Activated CD4-positive, alpha-beta T cell treated with anti-CD3 and anti-CD28 coated beads, Interleukin-2, amount 50 U/mL, for 16 hours (primary cell): ENCODE measurements at regions not wholly inside any gene's neighbourhood (a gene's known extent, or its start where the extent isn't known, plus 50 kb on each side); places are given as distances from the start of the nearest gene placed in this dataset.

Experiments used
- DNase-seq: peaks from one replicate; pipeline ENCODE4 v3.0.0-alpha.2; 2020

- no peak for DNase-seq
Observed at GRCh38 chr5:165149431-165149830, 1644.0 kb downstream of the MAT2B start.

GRCh38 chr5:165152058-165152457, 1646.6 kb downstream of the MAT2B start:
- no peak for DNase-seq

- DNase-seq: no peak
Observed at GRCh38 chr5:165157219-165157618, 1651.8 kb downstream of the MAT2B start.

GRCh38 chr5:165161204-165161603, 1655.8 kb downstream of the MAT2B start:
- DNase-seq: no peak

GRCh38 chr5:165163861-165164260, 1658.4 kb downstream of the MAT2B start:
- no peak for DNase-seq

- DNase-seq: no peak
Observed at GRCh38 chr5:165173651-165174050, 1668.2 kb downstream of the MAT2B start.

GRCh38 chr5:165175041-165175440, 1669.6 kb downstream of the MAT2B start:
- DNase-seq: no peak

- no peak for DNase-seq
Observed at GRCh38 chr5:165184183-165184582, 1678.8 kb downstream of the MAT2B start.

- DNase-seq: no peak
Observed at GRCh38 chr5:165185716-165186115, 1680.3 kb downstream of the MAT2B start.

- no peak for DNase-seq
Observed at GRCh38 chr5:165187815-165188214, 1682.4 kb downstream of the MAT2B start.

- no peak for DNase-seq
Observed at GRCh38 chr5:165188556-165189175, 1683.2 kb downstream of the MAT2B start.

- DNase-seq: no peak
Observed at GRCh38 chr5:165196961-165197360, 1691.5 kb downstream of the MAT2B start.

GRCh38 chr5:165201369-165201768, 1696.0 kb downstream of the MAT2B start:
- no peak for DNase-seq

- DNase-seq: no peak
Observed at GRCh38 chr5:165201771-165202518, 1696.5 kb downstream of the MAT2B start.

- no peak for DNase-seq
Observed at GRCh38 chr5:165202519-165202910, 1697.1 kb downstream of the MAT2B start.

GRCh38 chr5:165209101-165209727, 1703.8 kb downstream of the MAT2B start:
- no peak for DNase-seq

GRCh38 chr5:165224366-165225045, 1719.1 kb downstream of the MAT2B start:
- DNase-seq: no peak

- no peak for DNase-seq
Observed at GRCh38 chr5:165227515-165227914, 1722.1 kb downstream of the MAT2B start.

GRCh38 chr5:165228184-165228583, 1722.8 kb downstream of the MAT2B start:
- no peak for DNase-seq

- DNase-seq: no peak
Observed at GRCh38 chr5:165231821-165232508, 1726.5 kb downstream of the MAT2B start.

GRCh38 chr5:165232509-165233028, 1727.2 kb downstream of the MAT2B start:
- DNase-seq: no peak

- DNase-seq: no peak
Observed at GRCh38 chr5:165241811-165242210, 1736.4 kb downstream of the MAT2B start.

- no peak for DNase-seq
Observed at GRCh38 chr5:165242646-165243045, 1737.2 kb downstream of the MAT2B start.
